IMR-90 (cell line): ENCODE measurements at regions not wholly inside any gene's neighbourhood (a gene's known extent, or its start where the extent isn't known, plus 50 kb on each side); places are given as distances from the start of the nearest gene placed in this dataset.

Experiments used
- ATAC-seq: fragments of 200-7000 bp; cut with Tn5 transposase; 2 replicates; pipeline ENCODE4 v1.9.1; 2020; ENCODE audit warnings: low read depth, mild to moderate bottlenecking, moderate library complexity
- BruUV-seq: library from RNA; stranded (reverse); fragments of 400-500 nt; replicated peaks from 2 replicates; lab custom pipeline; 2021; lab: Mats Ljungman, UMichigan
- CTCF ChIA-PET: fragments of 300-600 bp; formaldehyde crosslinking; extraction: SDS; loops from one replicate; lab custom pipeline; 2021; ENCODE audit warnings: antibody characterized with exemption; lab: Yijun Ruan, JAX
- POLR2A ChIA-PET: fragments of 300-600 bp; sonication (Branson Sonifier 250); formaldehyde crosslinking; loops from one replicate; lab custom pipeline; 2022; ENCODE audit warnings: antibody characterized with exemption; ENCODE audit not compliant: unreplicated experiment; lab: Charles Lee
- DNase-seq: peaks from one replicate; pipeline ENCODE4 v3.0.0; 2013
- H2AFZ ChIP-seq: replicated peaks from 2 replicates; pipeline ENCODE3; 2013; ENCODE audit warnings: low read length, mild to moderate bottlenecking; ENCODE audit not compliant: poor library complexity
- H2AK5ac ChIP-seq: 2 replicates; pipeline ENCODE4 v1.6.1; 2013; ENCODE audit warnings: low read depth, low read length, inconsistent platforms
- H2AK9ac ChIP-seq: replicated peaks from 2 replicates; pipeline ENCODE3; 2013; ENCODE audit warnings: mild to moderate bottlenecking, low read depth, low read length, moderate library complexity; ENCODE audit not compliant: poor library complexity
- H2BK120ac ChIP-seq: 2 replicates; pipeline ENCODE4 v1.6.1; 2013; ENCODE audit warnings: low read depth, low read length, inconsistent platforms
- H2BK15ac ChIP-seq: 3 replicates; pipeline ENCODE4 v1.6.1; 2013; ENCODE audit warnings: low read depth, low read length, inconsistent platforms
- H2BK20ac ChIP-seq: 2 replicates; pipeline ENCODE4 v1.6.1; 2013; ENCODE audit warnings: low read depth, mild to moderate bottlenecking, inconsistent platforms, low read length, moderate library complexity
- H2BK5ac ChIP-seq: 2 replicates; pipeline ENCODE4 v1.6.1; 2013; ENCODE audit warnings: mild to moderate bottlenecking, low read depth, low read length, inconsistent platforms; ENCODE audit not compliant: poor library complexity, severe bottlenecking
- H3K14ac ChIP-seq: replicated peaks from 2 replicates; pipeline ENCODE4 v1.6.1; 2013; ENCODE audit warnings: low read depth, low read length, inconsistent platforms
- H3K18ac ChIP-seq: 2 replicates; pipeline ENCODE4 v1.6.1; 2013; ENCODE audit warnings: low read depth, low read length, control low read depth
- H3K23ac ChIP-seq: 2 replicates; pipeline ENCODE4 v1.6.1; 2013; ENCODE audit warnings: low read depth, low read length, inconsistent platforms
- H3K27ac ChIP-seq: 2 replicates; pipeline ENCODE4 v1.5.1; 2013; ENCODE audit warnings: mild to moderate bottlenecking, control low read depth, low read length; ENCODE audit not compliant: insufficient read depth
- H3K27me3 ChIP-seq: 2 replicates; pipeline ENCODE4 v1.6.1; 2013; ENCODE audit warnings: low read length; ENCODE audit not compliant: control insufficient read depth, insufficient read depth
- H3K36me3 ChIP-seq: 2 replicates; pipeline ENCODE4 v1.6.1; 2013; ENCODE audit warnings: low read length, mixed read lengths; ENCODE audit not compliant: control insufficient read depth, insufficient read depth
- H3K4ac ChIP-seq: 2 replicates; pipeline ENCODE4 v1.6.1; 2013; ENCODE audit warnings: low read depth, low read length, inconsistent platforms
- H3K4me1 ChIP-seq: 2 replicates; pipeline ENCODE4 v1.6.1; 2013; ENCODE audit warnings: low read length, mixed read lengths; ENCODE audit not compliant: control insufficient read depth, insufficient read depth
- H3K4me2 ChIP-seq: 2 replicates; pipeline ENCODE4 v1.6.1; 2013; ENCODE audit warnings: low read depth, mild to moderate bottlenecking, control low read depth, low read length, moderate library complexity
- H3K4me3 ChIP-seq: 2 replicates; pipeline ENCODE4 v1.5.1; 2013; ENCODE audit warnings: low read depth, mild to moderate bottlenecking, control low read depth, low read length, moderate library complexity; ENCODE audit not compliant: insufficient read depth
- H3K56ac ChIP-seq: 2 replicates; pipeline ENCODE4 v1.6.1; 2013; ENCODE audit warnings: low read length, inconsistent platforms; ENCODE audit not compliant: insufficient read depth; ENCODE audit errors: extremely low read depth
- H3K79me1 ChIP-seq, 2 experiments: 2 replicates each; pipeline ENCODE4 v1.6.1; 2013; ENCODE audit warnings: low read length in 2 of 2, inconsistent platforms in 1 of 2, low read depth in 1 of 2
- H3K9ac ChIP-seq: 2 replicates; pipeline ENCODE4 v1.6.1; 2013; ENCODE audit warnings: low read depth, low read length, control low read depth
- H3K9me1 ChIP-seq: 2 replicates; pipeline ENCODE4 v1.6.1; 2013; ENCODE audit warnings: low read length, inconsistent platforms; ENCODE audit not compliant: insufficient read depth
- H3K9me3 ChIP-seq: 2 replicates; pipeline ENCODE4 v1.6.1; 2013; ENCODE audit warnings: low read length; ENCODE audit not compliant: control insufficient read depth, insufficient read depth
- H4K20me1 ChIP-seq: 2 replicates; pipeline ENCODE4 v1.6.1; 2013; ENCODE audit warnings: low read length, inconsistent platforms; ENCODE audit not compliant: insufficient read depth
- H4K5ac ChIP-seq: 2 replicates; pipeline ENCODE4 v1.6.1; 2013; ENCODE audit warnings: mild to moderate bottlenecking, low read depth, low read length, control low read depth
- H4K8ac ChIP-seq, 2 experiments: 2 replicates each; pipeline ENCODE4 v1.6.1; 2013; ENCODE audit warnings: low read depth in 2 of 2, low read length in 2 of 2, control low read depth in 1 of 2, inconsistent platforms in 1 of 2
- H4K91ac ChIP-seq: 2 replicates; pipeline ENCODE4 v1.6.1; 2013; ENCODE audit warnings: low read depth, low read length, inconsistent platforms; ENCODE audit not compliant: insufficient read depth
- CHD1 ChIP-seq: IDR thresholded peaks from 2 replicates; pipeline ENCODE4 v1.6.1; 2012; ENCODE audit warnings: low read depth, low read length, improper control_type of control experiment
- CTCF ChIP-seq: conservative IDR thresholded peaks from 2 replicates; pipeline ENCODE4 v1.5.1; 2012; ENCODE audit warnings: mild to moderate bottlenecking, low read depth, low read length, improper control_type of control experiment
- SMC3 ChIP-seq: fragments of 150-350 bp; IDR thresholded peaks from 2 replicates; pipeline ENCODE4 v1.6.1; 2016; ENCODE audit warnings: low read depth, mild to moderate bottlenecking, antibody characterized with exemption, low read length, moderate library complexity
- WGBS, 2 experiments: methylation state at CpG; one replicate each; pipeline versions ENCODE4 v1.1.5 to v1.1.7; 2013; ENCODE audit warnings: missing lambda C conversion rate in 2 of 2; ENCODE audit not compliant: insufficient read length in 1 of 2; ENCODE audit errors: extremely low coverage in 2 of 2; 5-methylcytosine and 5-hydroxymethylcytosine counted together
- dilution Hi-C: fragments of 300-500 bp; cut with HindIII; formaldehyde crosslinking; loops from one replicate; pipeline ENCODE4 v1.14.3; 2018; ENCODE audit warnings: low sequenced_read_pairs; ENCODE audit not compliant: unreplicated experiment
- in situ Hi-C: fragments of 300-500 bp; cut with MboI; formaldehyde crosslinking; loops from 3 replicates; pipeline ENCODE4 v1.14.3; 2019; ENCODE audit warnings: low sequenced_read_pairs, inconsistent platforms, mixed read lengths
- intact Hi-C: fragments of 100-400 bp; cut with micrococcal nuclease; formaldehyde crosslinking; loops from 2 replicates; pipeline ENCODE4 v1.10.0; 2022

- TF ChIP-seq CTCF (no peak), SMC3 (no peak), CHD1 (no peak)
- Histone ChIP-seq H4K5ac (no peak overlapping the region), H3K4me2 (no peak overlapping the region), H3K23ac (no peak overlapping the region), H3K4me1 (no peaks in the 10 kb centered on the region), H4K91ac (no peak overlapping the region), H3K36me3 (no peaks in the 10 kb centered on the region), H3K4ac (no peak overlapping the region), H3K4me3 (no peak overlapping the region), H2BK15ac (no peak overlapping the region), H2AFZ (no peak overlapping the region), H3K9me3 (no peaks in the 10 kb centered on the region), H3K18ac (no peak overlapping the region), H3K27ac (no peak overlapping the region), H3K79me1 (no peaks in the 10 kb centered on the region), H3K9me1 (no peaks in the 10 kb centered on the region), H2BK120ac (no peak overlapping the region), H2AK5ac (no peak overlapping the region), H2AK9ac (no peak overlapping the region), H3K27me3 (no peaks in the 10 kb centered on the region), H4K20me1 (no peaks in the 10 kb centered on the region), H2BK20ac (no peak overlapping the region), H3K56ac (no peak overlapping the region), H2BK5ac (no peak overlapping the region), H3K14ac (no peak overlapping the region), H3K9ac (no peak overlapping the region), H4K8ac (no peak overlapping the region)
- in situ Hi-C loops (no loop called here), dilution Hi-C loops (no loop called here), intact Hi-C loops (no loop called here)
- ChIA-PET CTCF (no interaction called here), POLR2A (no interaction called here)
- no peak for ATAC-seq
- BruUV-seq: no TSS peak
- no CpG with 5 or more reads among the region's 2 CpGs for WGBS, 2 experiments
- no peak for DNase-seq
Observed at GRCh38 chr15:37340438-37340837, 240.1 kb upstream of the MEIS2 start.
